Karpas-422 (cell line): ENCODE measurements at regions not wholly inside any gene's neighbourhood (a gene's known extent, or its start where the extent isn't known, plus 50 kb on each side); places are given as distances from the start of the nearest gene placed in this dataset.
A peak's percentile ranks its signal among the peaks of the same experiment; 100 is the strongest.

Experiments used
- DNase-seq: peaks from one replicate; pipeline ENCODE4 v3.0.0-alpha.2; 2015
- H2AFZ ChIP-seq: fragments of 200-600 bp; sonication (generic); 2 replicates; pipeline ENCODE4 v1.6.1; 2014; ENCODE audit warnings: antibody characterized with exemption, low read length, mixed read lengths
- H3K27ac ChIP-seq: fragments of 200-600 bp; sonication (generic); 2 replicates; pipeline ENCODE4 v1.5.1; 2014; ENCODE audit warnings: mild to moderate bottlenecking, low read length, moderate library complexity
- H3K27me3 ChIP-seq: fragments of 200-600 bp; sonication (generic); 2 replicates; pipeline ENCODE4 v1.6.1; 2014; ENCODE audit warnings: low read length, mixed read lengths
- H3K36me3 ChIP-seq: fragments of 200-600 bp; sonication (generic); 2 replicates; pipeline ENCODE4 v1.6.1; 2014; ENCODE audit warnings: low read length, mixed read lengths; ENCODE audit not compliant: insufficient read depth
- H3K4me1 ChIP-seq: fragments of 200-600 bp; sonication (generic); 2 replicates; pipeline ENCODE4 v1.6.1; 2014; ENCODE audit warnings: mild to moderate bottlenecking, low read length, mixed read lengths
- H3K4me2 ChIP-seq: fragments of 200-600 bp; sonication (generic); 2 replicates; pipeline ENCODE4 v1.6.1; 2014; ENCODE audit warnings: low read length, low read depth, mild to moderate bottlenecking; ENCODE audit not compliant: poor library complexity, severe bottlenecking
- H3K4me3 ChIP-seq: fragments of 200-600 bp; sonication (generic); 2 replicates; pipeline ENCODE4 v1.5.1; 2014; ENCODE audit warnings: mild to moderate bottlenecking, antibody characterized with exemption, low read length, mixed read lengths
- H3K79me2 ChIP-seq: fragments of 200-600 bp; sonication (generic); 2 replicates; pipeline ENCODE4 v1.6.1; 2014; ENCODE audit warnings: mild to moderate bottlenecking, low read length, mixed read lengths
- H3K9ac ChIP-seq: fragments of 200-600 bp; sonication (generic); 2 replicates; pipeline ENCODE4 v1.6.0; 2014; ENCODE audit warnings: low read length
- H3K9me2 ChIP-seq: fragments of 200-600 bp; sonication (generic), shearing (Covaris generic); replicated peaks from 2 replicates; pipeline ENCODE4 v1.6.0; 2014; ENCODE audit warnings: mild to moderate bottlenecking, low read length, moderate library complexity; ENCODE audit not compliant: insufficient read depth
- H3K9me3 ChIP-seq: fragments of 300-700, 200-600 bp; sonication (generic); 2 replicates; pipeline ENCODE4 v1.6.1; 2014; ENCODE audit warnings: low read length, mixed read lengths
- H4K20me1 ChIP-seq: fragments of 200-600 bp; sonication (generic); 2 replicates; pipeline ENCODE4 v1.6.1; 2014; ENCODE audit warnings: mild to moderate bottlenecking, antibody characterized with exemption, low read length, low read depth; ENCODE audit not compliant: insufficient read depth

DNA sequence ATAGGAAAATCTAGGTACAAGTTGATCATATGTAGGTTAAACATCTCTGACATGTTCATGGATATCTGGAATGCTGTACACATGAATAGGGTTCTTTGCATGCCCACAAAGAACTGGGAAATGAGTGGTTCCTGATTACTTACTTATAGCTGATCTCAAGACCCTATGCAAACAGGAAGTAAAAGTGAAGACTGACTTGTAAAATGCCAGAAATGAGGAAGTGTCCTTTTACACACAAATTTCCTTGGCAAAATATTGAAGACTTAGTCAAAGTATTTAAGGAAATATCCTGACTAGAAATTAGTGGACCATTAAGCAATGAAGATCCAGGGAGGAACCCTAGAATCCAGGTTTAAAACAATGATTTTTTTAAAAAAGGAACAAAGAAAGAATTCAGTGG lies 203.7 kb upstream of the DLGAP1 start:
- Histone ChIP-seq H3K27ac (no peak overlapping the region), H3K4me1 (peaks cover 19% of the 10 kb centered on the region), H3K9ac (no peak overlapping the region), H3K4me2 (no peak overlapping the region), H3K9me3 (no peaks in the 10 kb centered on the region; the same call in 1 of the 2 replicates), H3K9me2 (no peaks in the 10 kb centered on the region), H2AFZ (no peak overlapping the region), H3K27me3 (0 out of 2 replicates have a peak, but pooled peaks cover 4% of the 10 kb centered on the region), H4K20me1 (no peaks in the 10 kb centered on the region), H3K36me3 (no peaks in the 10 kb centered on the region), H3K4me3 (no peak overlapping the region), H3K79me2 (no peaks in the 10 kb centered on the region)
- DNase-seq: peak; percentile 57

DNA sequence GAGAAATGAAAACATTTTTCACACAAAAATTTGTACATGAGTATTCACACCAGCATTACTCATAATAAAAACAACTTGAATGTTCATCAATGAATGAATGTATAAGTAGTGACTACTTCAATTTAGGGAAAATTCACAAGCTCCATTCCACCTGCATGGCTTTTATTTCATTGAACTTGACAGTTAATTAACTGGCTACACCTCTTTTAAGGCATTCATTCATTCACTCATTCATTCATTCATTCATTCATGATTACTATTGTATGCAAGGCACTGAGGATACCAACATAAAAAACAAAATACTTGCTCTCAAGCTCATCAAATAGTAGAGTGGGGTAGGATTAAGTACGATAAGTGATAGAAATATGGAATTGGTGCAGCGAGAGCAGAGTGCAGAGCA lies 198.3 kb upstream of the DLGAP1 start:
- H3K27ac ChIP-seq: no peak overlapping the region
- no peak overlapping the region for H3K4me3 ChIP-seq
- no peaks in the 10 kb centered on the region for H4K20me1 ChIP-seq
- no peaks in the 10 kb centered on the region for H3K36me3 ChIP-seq
- no peak for DNase-seq
- H3K4me2 ChIP-seq: no peak overlapping the region
- H2AFZ ChIP-seq: no peak overlapping the region
- no peaks in the 10 kb centered on the region for H3K9me2 ChIP-seq
- peaks cover 11% of the 10 kb centered on the region for H3K4me1 ChIP-seq
- H3K9me3 ChIP-seq: no peaks in the 10 kb centered on the region
- no peaks in the 10 kb centered on the region for H3K79me2 ChIP-seq
- 0 out of 2 replicates have a peak, but pooled peaks cover 4% of the 10 kb centered on the region for H3K27me3 ChIP-seq
- no peak overlapping the region for H3K9ac ChIP-seq

DNA sequence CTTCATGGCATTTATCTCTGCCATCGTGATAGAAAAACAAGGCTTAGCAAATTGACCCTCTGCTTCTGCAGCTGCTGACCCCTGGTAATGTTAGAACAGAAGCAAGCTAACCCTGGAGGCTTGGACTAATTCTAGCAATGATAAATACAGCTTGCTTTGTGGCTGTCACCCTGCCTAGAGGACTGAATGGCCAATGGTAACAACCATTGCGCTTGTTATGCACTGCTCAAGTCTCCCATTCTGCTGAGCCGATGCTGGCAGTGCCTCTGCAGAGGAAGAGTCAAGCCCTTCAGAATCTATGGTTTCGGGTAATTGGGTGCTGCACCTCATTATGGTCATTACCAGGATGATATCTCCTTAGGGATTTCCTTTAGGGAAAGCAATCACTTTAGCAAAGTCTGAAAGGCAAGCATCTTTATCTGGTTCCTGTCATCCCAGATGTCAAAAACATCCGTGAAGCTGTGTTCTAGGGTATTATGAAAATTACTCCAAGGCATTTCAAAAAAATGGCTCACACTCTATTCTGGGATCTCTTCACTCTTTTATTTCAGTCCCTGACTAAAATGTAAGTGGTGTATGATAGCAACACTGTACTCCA lies 186.8 kb upstream of the DLGAP1 start:
- Histone ChIP-seq H3K9ac (no peak overlapping the region), H3K9me3 (no peaks in the 10 kb centered on the region), H3K4me2 (no peak overlapping the region), H4K20me1 (no peaks in the 10 kb centered on the region), H3K27ac (no peak overlapping the region), H3K4me3 (no peak overlapping the region), H3K4me1 (peaks cover 68% of the 10 kb centered on the region), H2AFZ (no peak overlapping the region), H3K36me3 (no peaks in the 10 kb centered on the region), H3K9me2 (no peaks in the 10 kb centered on the region), H3K27me3 (no peaks in the 10 kb centered on the region), H3K79me2 (no peaks in the 10 kb centered on the region)
- no peak for DNase-seq

DNA sequence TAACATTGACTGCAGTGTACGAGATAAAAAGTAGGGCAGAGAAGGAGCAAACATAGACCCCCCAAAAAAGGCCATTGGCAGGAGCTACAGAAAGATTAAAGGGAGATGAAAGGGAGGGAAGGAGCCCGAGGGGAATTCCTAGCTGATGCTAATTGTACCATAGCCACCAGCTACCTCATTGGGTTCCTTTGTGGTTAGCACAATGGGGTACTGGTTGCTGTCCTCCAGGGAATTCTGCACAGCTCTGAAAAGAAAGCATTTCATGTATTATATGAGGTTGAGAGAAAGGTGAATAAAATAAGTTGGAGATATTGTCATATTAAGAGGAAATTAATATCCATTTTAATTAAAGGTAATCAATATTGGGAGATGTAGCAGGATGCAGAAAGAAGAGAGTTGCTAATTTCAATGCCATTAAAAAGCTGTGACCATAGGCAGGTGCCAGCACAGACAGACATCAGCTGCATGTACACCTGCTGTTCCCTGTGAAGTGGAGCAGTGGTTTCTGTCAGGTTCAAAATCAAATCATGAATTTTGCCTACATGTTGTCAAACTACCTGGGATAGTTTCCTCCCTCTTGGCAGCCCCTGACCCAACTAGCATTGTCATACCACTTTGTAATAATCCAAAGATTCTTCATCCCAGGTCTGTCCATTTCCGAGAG lies 185.4 kb upstream of the DLGAP1 start:
- H3K27me3 ChIP-seq: no peaks in the 10 kb centered on the region
- peak overlapping the region; percentile 97 for H3K27ac ChIP-seq
- no peaks in the 10 kb centered on the region for H3K9me2 ChIP-seq
- H3K9me3 ChIP-seq: no peaks in the 10 kb centered on the region
- H3K4me2 ChIP-seq: peak overlapping the region; percentile 72
- H4K20me1 ChIP-seq: no peaks in the 10 kb centered on the region
- peak; percentile 44 for DNase-seq
- no peaks in the 10 kb centered on the region for H3K36me3 ChIP-seq
- H3K79me2 ChIP-seq: no peaks in the 10 kb centered on the region
- peaks cover 70% of the 10 kb centered on the region for H3K4me1 ChIP-seq
- H3K9ac ChIP-seq: no peak overlapping the region
- H2AFZ ChIP-seq: no peak overlapping the region
- H3K4me3 ChIP-seq: peak overlapping the region; percentile 38

DNA sequence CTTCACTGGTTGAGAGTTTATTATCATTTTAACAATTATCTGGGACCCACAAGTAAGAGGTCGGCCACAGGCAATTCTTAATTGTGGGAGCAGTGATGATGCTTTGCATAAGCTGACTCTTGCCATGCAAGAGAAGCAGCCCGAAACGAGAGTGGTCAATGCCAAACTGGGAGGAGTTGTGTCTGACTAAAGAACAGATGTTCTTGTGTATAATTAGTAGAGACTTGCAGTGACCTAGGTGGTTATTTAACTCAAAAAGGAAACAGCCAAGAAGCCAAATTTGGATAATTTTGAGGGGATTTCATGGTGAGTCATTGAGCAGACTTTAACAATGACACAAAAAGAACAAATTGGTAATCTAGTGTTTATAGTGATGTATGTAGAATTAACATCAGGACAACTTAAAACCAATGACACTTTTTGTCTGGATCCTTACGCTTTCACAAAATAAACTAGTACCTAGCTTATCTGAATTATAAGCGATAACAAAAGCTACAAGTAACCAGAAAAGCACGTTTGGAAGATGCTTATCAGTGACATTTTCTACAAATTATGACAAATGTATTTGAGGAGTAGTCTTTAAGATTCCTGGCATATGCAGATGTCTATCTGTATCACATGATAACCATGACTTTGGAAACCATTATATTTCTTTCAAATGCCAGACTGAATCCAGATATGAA lies 184.7 kb upstream of the DLGAP1 start:
- no peaks in the 10 kb centered on the region for H3K9me3 ChIP-seq
- DNase-seq: peak; percentile 95
- no peaks in the 10 kb centered on the region for H3K9me2 ChIP-seq
- peak overlapping the region; percentile 53 for H3K4me3 ChIP-seq
- no peaks in the 10 kb centered on the region for H3K79me2 ChIP-seq
- no peaks in the 10 kb centered on the region for H3K27me3 ChIP-seq
- no peaks in the 10 kb centered on the region for H3K36me3 ChIP-seq
- peaks cover 68% of the 10 kb centered on the region for H3K4me1 ChIP-seq
- H2AFZ ChIP-seq: no peak overlapping the region
- H3K4me2 ChIP-seq: peak overlapping the region; percentile 72
- peak overlapping the region; percentile 97 for H3K27ac ChIP-seq
- peak overlapping the region; percentile 52 for H3K9ac ChIP-seq
- no peaks in the 10 kb centered on the region for H4K20me1 ChIP-seq

DNA sequence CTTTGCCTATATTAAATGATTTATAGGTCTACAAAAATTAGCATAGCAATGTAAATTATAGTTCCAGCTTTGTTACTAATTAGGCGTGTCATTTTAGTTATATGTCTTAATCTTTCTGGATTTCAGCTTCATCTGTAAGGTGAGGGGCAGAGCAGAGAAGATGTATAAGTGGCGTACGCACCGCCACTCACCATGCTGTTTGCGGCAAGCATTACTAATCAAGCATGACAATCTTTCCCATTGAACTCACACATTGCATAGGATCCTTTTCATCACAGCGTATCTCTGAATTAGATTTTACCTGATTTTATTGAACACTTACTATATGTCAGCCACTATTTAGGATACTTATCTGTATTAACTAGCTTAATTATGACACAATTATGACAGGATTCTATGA lies 183.6 kb upstream of the DLGAP1 start:
- Histone ChIP-seq H3K9me2 (no peaks in the 10 kb centered on the region), H3K79me2 (no peaks in the 10 kb centered on the region), H2AFZ (0 out of 2 replicates have a peak overlapping the region, but pooled peaks have one; percentile 2), H3K27me3 (no peaks in the 10 kb centered on the region), H3K9ac (peak overlapping the region; percentile 52; the same call in 1 of the 2 replicates), H3K4me2 (peak overlapping the region; percentile 72), H3K9me3 (no peaks in the 10 kb centered on the region), H3K36me3 (no peaks in the 10 kb centered on the region), H3K4me1 (peaks cover 65% of the 10 kb centered on the region), H3K27ac (peak overlapping the region; percentile 97), H4K20me1 (no peaks in the 10 kb centered on the region), H3K4me3 (peak overlapping the region; percentile 53)
- peak; percentile 79 for DNase-seq

DNA sequence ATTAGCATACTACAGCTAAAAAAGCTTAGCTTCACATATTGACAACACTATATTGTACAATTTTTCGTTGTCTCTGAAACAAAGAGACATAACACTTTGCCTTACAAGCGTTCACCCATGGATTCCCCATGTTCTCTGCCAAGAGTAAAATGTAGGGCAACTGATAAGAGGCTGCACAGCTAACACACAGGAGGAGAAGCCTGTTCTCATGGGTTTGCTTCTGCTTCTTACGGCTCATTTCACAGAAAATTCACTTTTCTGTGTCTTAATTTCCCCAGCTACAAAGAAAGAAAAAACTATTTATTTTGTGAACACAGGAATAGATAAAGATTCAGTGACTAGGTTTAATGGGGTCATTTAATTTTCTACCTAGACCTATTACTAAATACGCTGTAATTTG lies 182.8 kb upstream of the DLGAP1 start:
- H3K27me3 ChIP-seq: no peaks in the 10 kb centered on the region
- H3K9me2 ChIP-seq: no peaks in the 10 kb centered on the region
- DNase-seq: peak; percentile 52
- H3K4me2 ChIP-seq: peak overlapping the region; percentile 72
- no peak overlapping the region for H3K4me3 ChIP-seq
- H3K79me2 ChIP-seq: no peaks in the 10 kb centered on the region
- peak overlapping the region; percentile 97 for H3K27ac ChIP-seq
- H3K9me3 ChIP-seq: no peaks in the 10 kb centered on the region
- peak overlapping the region; percentile 11; the same call in 1 of the 2 replicates for H2AFZ ChIP-seq
- no peaks in the 10 kb centered on the region for H3K36me3 ChIP-seq
- H3K4me1 ChIP-seq: peaks cover 66% of the 10 kb centered on the region
- no peaks in the 10 kb centered on the region for H4K20me1 ChIP-seq
- H3K9ac ChIP-seq: 0 out of 2 replicates have a peak overlapping the region, but pooled peaks have one; percentile 16

DNA sequence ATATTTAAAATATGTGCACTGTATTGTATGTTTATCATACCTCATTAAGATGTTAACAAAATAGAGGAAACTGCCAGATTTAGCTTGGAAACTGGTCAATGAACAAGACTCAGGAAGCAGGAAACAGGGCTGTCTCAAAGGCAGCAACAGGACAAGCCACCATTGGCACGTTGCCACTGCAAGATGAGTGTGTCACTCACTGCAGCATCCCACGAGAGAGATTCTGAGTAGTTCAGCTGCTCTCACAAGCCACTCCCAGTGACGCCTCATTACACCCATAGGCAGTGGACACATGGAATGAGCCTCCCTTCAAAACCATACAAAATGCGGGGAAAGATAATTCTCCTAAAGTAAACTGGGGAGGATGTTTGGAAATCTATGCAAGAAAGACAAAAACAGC lies 181.9 kb upstream of the DLGAP1 start:
- Histone ChIP-seq H3K79me2 (no peaks in the 10 kb centered on the region), H3K4me1 (peaks cover 65% of the 10 kb centered on the region), H2AFZ (peak overlapping the region; percentile 47; the same call in 1 of the 2 replicates), H4K20me1 (no peaks in the 10 kb centered on the region), H3K9me2 (no peaks in the 10 kb centered on the region), H3K9me3 (no peaks in the 10 kb centered on the region), H3K9ac (peak overlapping the region; percentile 38), H3K4me2 (peak overlapping the region; percentile 72), H3K27ac (peak overlapping the region; percentile 97), H3K27me3 (no peaks in the 10 kb centered on the region), H3K36me3 (no peaks in the 10 kb centered on the region), H3K4me3 (peak overlapping the region; percentile 33)
- DNase-seq: peak; percentile 87
